Adrenal gland (tissue), 5 donors: ENCODE measurements at regions not wholly inside any gene's neighbourhood (a gene's known extent, or its start where the extent isn't known, plus 50 kb on each side); places are given as distances from the start of the nearest gene placed in this dataset.

Experiments used
- POLR2A ChIP-seq, 2 donors: fragments of 450-650 bp; IDR thresholded peaks; one replicate each; pipeline ENCODE4 v1.6.1; 2017; ENCODE audit warnings: antibody characterized with exemption in 2 of 2, mild to moderate bottlenecking in 2 of 2, moderate library complexity in 1 of 2
- TF ChIP-seq, protein P1 (sequence below), 6 experiments: fragments of 450-650 bp in 4 of 6; fragments of 200-600 bp in 2 of 6; sonication (generic) in 1 of 6; IDR thresholded peaks; 1 replicate in 5 of 6; 2 replicates in 1 of 6; pipeline versions ENCODE4 v1.5.1 to v1.8.0; 2016 to 2021; ENCODE audit warnings: antibody characterized with exemption in 6 of 6, mild to moderate bottlenecking in 2 of 6, moderate library complexity in 1 of 6
- donor health status: DM: no; HTN: no; CAD: no.

DNA sequence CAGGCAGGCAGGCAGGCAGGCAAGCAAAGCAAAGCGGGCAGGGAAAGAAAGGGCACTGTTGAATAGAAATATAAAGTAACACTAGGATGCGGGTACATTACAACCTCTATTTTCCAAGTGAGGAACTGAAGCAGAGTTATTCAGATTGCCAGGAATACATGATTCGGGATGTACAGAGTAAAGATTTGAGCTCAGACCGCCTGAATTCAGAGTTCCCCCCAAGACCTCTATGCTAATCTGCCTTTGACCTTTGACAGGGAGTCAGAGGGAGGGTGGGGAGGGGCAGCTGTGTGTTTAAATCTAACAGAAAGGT is 271.9 kb upstream of the SMIM31 start:
- TF ChIP-seq, protein P1, sequence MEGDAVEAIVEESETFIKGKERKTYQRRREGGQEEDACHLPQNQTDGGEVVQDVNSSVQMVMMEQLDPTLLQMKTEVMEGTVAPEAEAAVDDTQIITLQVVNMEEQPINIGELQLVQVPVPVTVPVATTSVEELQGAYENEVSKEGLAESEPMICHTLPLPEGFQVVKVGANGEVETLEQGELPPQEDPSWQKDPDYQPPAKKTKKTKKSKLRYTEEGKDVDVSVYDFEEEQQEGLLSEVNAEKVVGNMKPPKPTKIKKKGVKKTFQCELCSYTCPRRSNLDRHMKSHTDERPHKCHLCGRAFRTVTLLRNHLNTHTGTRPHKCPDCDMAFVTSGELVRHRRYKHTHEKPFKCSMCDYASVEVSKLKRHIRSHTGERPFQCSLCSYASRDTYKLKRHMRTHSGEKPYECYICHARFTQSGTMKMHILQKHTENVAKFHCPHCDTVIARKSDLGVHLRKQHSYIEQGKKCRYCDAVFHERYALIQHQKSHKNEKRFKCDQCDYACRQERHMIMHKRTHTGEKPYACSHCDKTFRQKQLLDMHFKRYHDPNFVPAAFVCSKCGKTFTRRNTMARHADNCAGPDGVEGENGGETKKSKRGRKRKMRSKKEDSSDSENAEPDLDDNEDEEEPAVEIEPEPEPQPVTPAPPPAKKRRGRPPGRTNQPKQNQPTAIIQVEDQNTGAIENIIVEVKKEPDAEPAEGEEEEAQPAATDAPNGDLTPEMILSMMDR (IDR thresholded peaks at IDR 0.05): no peak
- TF ChIP-seq POLR2A (IDR thresholded peaks at IDR 0.05): no peak
